Right lobe of liver (tissue), 4 donors: ENCODE measurements at regions not wholly inside any gene's neighbourhood (a gene's known extent, or its start where the extent isn't known, plus 50 kb on each side); places are given as distances from the start of the nearest gene placed in this dataset.

Source experiments
- POLR2A ChIP-seq: fragments of 450-650 bp; IDR thresholded peaks from one replicate; pipeline ENCODE4 v1.6.1; 2017; ENCODE audit warnings: antibody characterized with exemption, mild to moderate bottlenecking
- TF ChIP-seq, protein P1 (sequence below), 4 donors: fragments of 200-600 bp in 3 of 4; fragments of 450-650 bp in 1 of 4; IDR thresholded peaks; one replicate each; pipeline versions ENCODE4 v1.5.1 to v1.8.0; 2016 to 2022; ENCODE audit warnings: antibody characterized with exemption in 4 of 4, mild to moderate bottlenecking in 2 of 4
- donor health status: DM: no; HTN: no; CAD: no.
- donor health status: DM: no; HTN: no; CAD: no.
- donor health status: DM: no; HTN: yes; CAD: no.

DNA sequence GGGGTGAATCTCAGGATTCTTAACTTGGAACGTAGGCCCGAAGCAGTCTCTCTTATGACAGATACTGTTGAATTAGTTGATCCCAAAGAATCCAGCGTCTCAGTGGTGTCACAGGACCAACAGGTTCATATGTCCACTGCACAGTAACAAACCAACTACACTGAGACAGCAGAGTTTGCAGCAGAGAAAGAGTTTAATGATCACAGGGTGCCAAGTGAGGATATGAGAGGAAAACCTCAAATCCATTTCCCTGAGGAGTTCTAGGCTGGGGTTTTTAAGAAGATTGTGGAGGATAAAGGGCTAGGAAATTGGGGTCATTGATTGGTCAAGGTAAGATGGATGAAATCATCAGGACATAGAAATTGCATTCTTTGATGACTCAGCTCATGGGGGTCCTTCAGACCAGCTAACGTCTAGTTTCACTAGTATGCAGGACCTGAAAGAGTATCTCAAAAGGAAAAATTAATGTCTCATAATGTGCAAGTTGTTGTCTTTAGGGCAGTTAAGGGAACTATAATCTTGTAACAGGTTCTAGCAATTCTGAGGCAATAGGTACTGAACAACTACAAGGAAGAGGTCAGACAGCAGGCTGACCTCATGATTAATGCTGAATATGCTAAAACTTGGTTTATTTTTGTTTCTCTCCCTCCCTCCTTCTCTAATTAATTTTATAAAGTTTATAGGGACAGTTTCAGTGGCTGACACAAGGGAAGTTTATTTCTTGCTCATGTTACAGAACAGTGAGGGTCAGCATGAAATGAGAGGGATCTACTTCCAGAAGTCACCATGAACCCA, 310.9 kb upstream of the NEBL start:
- TF ChIP-seq, protein P1, sequence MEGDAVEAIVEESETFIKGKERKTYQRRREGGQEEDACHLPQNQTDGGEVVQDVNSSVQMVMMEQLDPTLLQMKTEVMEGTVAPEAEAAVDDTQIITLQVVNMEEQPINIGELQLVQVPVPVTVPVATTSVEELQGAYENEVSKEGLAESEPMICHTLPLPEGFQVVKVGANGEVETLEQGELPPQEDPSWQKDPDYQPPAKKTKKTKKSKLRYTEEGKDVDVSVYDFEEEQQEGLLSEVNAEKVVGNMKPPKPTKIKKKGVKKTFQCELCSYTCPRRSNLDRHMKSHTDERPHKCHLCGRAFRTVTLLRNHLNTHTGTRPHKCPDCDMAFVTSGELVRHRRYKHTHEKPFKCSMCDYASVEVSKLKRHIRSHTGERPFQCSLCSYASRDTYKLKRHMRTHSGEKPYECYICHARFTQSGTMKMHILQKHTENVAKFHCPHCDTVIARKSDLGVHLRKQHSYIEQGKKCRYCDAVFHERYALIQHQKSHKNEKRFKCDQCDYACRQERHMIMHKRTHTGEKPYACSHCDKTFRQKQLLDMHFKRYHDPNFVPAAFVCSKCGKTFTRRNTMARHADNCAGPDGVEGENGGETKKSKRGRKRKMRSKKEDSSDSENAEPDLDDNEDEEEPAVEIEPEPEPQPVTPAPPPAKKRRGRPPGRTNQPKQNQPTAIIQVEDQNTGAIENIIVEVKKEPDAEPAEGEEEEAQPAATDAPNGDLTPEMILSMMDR (IDR thresholded peaks at IDR 0.05), result no peak
- no peak for TF ChIP-seq POLR2A
